HG03354 (cell line): ENCODE measurements at regions not wholly inside any gene's neighbourhood (a gene's known extent, or its start where the extent isn't known, plus 50 kb on each side); places are given as distances from the start of the nearest gene placed in this dataset.
A peak's percentile ranks its signal among the peaks of the same experiment; 100 is the strongest.

Experiments used
- ATAC-seq: cut with Tn5 transposase; IDR thresholded peaks from one replicate; pipeline ENCODE4 v1.9.1; 2021; ENCODE audit warnings: mild to moderate bottlenecking; ENCODE audit not compliant: unreplicated experiment, poor library complexity, severe bottlenecking

- ATAC-seq: no peak
Measured at GRCh38 chr7:113410796-113411195, 292.4 kb upstream of the SMIM30 start.

- no peak for ATAC-seq
Measured at GRCh38 chr7:113408999-113409398, 290.6 kb upstream of the SMIM30 start.

GRCh38 chr7:113405296-113406056 is 287.1 kb upstream of the SMIM30 start:
- ATAC-seq: no peak

DNA sequence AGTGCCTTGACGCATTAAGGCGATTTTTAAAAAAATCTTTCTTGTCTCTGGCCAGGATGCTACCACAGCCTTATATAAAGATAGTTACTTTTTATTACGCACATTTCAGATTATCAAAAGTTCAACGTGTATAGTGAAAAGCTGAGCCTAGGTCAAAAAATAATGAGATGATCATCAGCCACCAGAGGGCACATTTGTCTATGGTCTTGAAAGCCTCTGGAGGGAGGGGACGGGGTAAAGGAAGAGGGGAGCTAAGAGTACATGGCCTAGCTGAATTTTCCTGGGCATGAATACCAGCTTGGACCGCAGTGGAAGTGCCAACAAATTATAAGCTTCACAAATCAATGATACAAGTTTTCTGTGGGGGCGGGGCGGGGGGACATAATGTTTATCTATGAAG is 285.9 kb upstream of the SMIM30 start:
- ATAC-seq: no peak

GRCh38 chr7:113402482-113402881 is 284.1 kb upstream of the SMIM30 start:
- ATAC-seq: no peak

- ATAC-seq: no peak
Measured at GRCh38 chr7:113402005-113402404, 283.7 kb upstream of the SMIM30 start.

DNA sequence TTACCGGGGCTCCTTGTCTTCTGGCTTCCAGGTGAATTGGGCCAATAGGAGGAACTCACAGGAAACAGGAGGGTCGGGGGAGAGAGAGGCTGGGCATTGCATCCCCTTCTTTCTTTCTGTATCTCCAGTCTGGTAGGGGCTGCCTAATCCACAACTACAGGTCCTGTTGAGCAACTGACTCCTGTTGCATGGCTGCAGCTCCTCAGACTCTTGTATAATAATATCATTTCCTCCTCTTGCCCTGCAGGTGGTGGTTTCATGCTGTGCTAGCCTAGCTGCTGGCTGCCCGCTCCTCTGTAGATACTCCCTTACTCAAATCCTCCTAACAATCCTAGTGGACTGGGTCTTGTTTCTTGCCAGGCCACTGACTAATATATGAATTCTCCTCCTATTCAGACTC is 276.5 kb upstream of the SMIM30 start:
- ATAC-seq: peak; percentile 42

GRCh38 chr7:113392841-113393540 is 274.6 kb upstream of the SMIM30 start:
- ATAC-seq: no peak

GRCh38 chr7:113392421-113392820 is 274.1 kb upstream of the SMIM30 start:
- no peak for ATAC-seq

GRCh38 chr7:113389112-113389646 is 270.8 kb upstream of the SMIM30 start:
- no peak for ATAC-seq

GRCh38 chr7:113383638-113384037 is 265.3 kb upstream of the SMIM30 start:
- no peak for ATAC-seq

GRCh38 chr7:113379746-113380145 is 261.4 kb upstream of the SMIM30 start:
- no peak for ATAC-seq

DNA sequence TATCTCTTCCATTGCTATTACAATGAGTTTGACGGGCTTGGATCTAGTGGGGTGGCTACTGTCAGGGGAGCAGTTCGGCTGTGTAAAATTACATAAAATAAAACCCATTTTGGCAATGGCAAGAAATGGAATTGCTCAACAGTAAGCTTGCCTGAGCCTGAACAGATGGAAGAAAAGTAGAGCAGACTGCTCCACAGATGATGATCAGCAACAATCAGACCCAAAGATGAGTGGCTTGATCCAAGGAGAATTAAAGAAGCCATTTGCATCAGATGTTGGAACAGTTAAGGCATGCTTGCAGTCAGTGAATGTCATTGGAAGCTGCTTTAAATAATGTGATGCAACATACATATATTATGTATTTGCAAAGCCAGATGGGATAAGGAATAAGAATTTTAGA is 256.6 kb upstream of the SMIM30 start:
- ATAC-seq: no peak

DNA sequence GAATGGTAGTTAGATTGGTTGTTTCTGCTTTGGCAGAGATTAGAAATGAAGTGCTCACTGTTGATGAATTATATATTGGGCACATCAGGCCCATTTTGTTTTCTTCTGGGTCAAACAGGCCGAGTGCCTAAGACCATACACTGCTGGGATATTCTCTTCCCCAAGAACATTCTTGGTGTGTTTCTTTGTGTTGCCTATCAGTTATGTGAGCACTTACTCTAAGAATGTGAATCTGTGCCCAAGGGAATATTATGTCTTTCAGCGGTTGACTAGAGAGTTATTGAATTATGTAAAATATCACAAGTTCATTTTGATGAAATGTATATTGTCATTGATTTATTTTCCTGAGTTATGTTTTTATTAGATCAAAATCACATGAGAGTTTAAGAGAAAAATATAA is 255.5 kb upstream of the SMIM30 start:
- ATAC-seq: no peak

DNA sequence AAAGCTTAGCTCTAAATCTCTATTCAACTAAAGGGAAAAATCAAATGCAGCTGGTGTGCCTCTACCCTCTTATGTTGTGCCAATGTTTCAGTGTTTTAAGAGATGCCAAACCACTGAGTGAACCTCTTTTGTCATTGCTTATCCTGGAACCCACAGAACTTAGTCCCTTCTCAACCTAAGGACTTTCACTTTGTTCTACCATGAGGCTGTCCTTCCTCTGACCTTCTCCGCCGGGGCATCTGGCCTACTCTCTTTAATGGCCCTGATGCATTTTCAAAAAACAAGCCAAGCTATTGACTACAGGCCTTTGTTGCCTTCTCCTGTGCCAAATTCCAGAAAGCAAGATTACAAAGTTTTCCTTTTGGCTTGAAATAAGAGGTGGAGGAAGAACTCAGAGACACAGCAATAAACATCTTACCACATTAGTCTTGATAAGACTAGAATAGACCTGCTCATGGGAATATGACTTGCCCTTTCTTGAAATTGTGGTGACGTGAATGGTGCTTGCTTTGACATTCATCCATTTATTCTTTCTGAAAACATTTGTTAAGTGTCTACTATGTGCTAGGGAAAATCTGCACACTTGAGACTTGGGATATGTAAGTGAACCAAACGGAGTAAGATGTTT is 253.2 kb upstream of the SMIM30 start:
- ATAC-seq: no peak

- no peak for ATAC-seq
Measured at GRCh38 chr7:113370910-113371309, 252.6 kb upstream of the SMIM30 start.

DNA sequence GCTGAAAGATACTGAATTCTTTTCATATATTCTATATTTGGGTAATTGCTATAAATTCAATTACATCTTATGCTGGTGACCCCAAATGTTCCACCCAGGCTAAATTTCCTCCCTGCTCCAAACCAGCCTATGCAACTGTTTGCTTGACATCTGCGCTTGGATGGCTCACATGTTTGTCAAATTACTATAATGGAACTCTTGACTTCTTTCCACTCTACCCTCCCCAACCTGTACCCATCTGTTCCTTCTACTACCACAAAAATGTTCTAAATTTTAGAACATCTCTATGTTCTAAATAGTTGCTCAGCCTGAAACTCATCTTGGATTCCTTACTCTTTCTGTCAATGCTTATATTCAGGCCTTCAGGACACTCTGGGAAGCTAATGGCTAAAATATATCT is 249.9 kb upstream of the SMIM30 start:
- ATAC-seq: no peak

GRCh38 chr7:113367041-113367586 is 248.8 kb upstream of the SMIM30 start:
- no peak for ATAC-seq

GRCh38 chr7:113366122-113366521 is 247.8 kb upstream of the SMIM30 start:
- ATAC-seq: no peak

- no peak for ATAC-seq
Measured at GRCh38 chr7:113349339-113349738, 231.0 kb upstream of the SMIM30 start.
